ENCODE measurements at regions not wholly inside any gene's neighbourhood (a gene's known extent, or its start where the extent isn't known, plus 50 kb on each side); places are given as distances from the start of the nearest gene placed in this dataset.

- Mint-ChIP-seq H3K27ac (ENCODE audit: unreplicated experiment) (no peak overlapping the region), H3K4me1 (ENCODE audit: low read depth, unreplicated experiment) (no peaks in the 10 kb centered on the region), H3K4me3 (ENCODE audit: unreplicated experiment) (no peak overlapping the region), H3K9me3 (ENCODE audit: unreplicated experiment) (no peaks in the 10 kb centered on the region), H3K36me3 (ENCODE audit: insufficient read depth, unreplicated experiment) (no peaks in the 10 kb centered on the region), H3K27me3 (ENCODE audit: insufficient read depth, unreplicated experiment) (no peaks in the 10 kb centered on the region)
- Histone ChIP-seq H3K9me3 (no peaks in the 10 kb centered on the region), H3K4me3 (ENCODE audit: low read depth, low read length) (no peak overlapping the region), H3K36me3 (ENCODE audit: control insufficient read depth, insufficient read depth, low read length) (no peaks in the 10 kb centered on the region), H3K4me1 (no peaks in the 10 kb centered on the region), H3K27me3 (replicated peaks; ENCODE audit: control insufficient read depth, insufficient read depth, low read length) (no peaks in the 10 kb centered on the region)
- CTCF ChIA-PET: no interaction called here
- BruUV-seq (replicated peaks): no TSS peak
- intact Hi-C loops (cut with micrococcal nuclease; ENCODE audit: unreplicated experiment): no loop called here
- POLR2A ChIA-PET: no interaction called here
- DNase-seq: no peak
- TF ChIP-seq, protein P1, sequence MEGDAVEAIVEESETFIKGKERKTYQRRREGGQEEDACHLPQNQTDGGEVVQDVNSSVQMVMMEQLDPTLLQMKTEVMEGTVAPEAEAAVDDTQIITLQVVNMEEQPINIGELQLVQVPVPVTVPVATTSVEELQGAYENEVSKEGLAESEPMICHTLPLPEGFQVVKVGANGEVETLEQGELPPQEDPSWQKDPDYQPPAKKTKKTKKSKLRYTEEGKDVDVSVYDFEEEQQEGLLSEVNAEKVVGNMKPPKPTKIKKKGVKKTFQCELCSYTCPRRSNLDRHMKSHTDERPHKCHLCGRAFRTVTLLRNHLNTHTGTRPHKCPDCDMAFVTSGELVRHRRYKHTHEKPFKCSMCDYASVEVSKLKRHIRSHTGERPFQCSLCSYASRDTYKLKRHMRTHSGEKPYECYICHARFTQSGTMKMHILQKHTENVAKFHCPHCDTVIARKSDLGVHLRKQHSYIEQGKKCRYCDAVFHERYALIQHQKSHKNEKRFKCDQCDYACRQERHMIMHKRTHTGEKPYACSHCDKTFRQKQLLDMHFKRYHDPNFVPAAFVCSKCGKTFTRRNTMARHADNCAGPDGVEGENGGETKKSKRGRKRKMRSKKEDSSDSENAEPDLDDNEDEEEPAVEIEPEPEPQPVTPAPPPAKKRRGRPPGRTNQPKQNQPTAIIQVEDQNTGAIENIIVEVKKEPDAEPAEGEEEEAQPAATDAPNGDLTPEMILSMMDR (IDR thresholded peaks at IDR 0.05; ENCODE audit: insufficient read depth in 1 of 2, low read depth in 1 of 2, low read length in 1 of 2, severe bottlenecking in 1 of 2, unreplicated experiment in 1 of 2): no peak
Observed at GRCh38 chr9:107847978-107848964, 358.7 kb upstream of the KLF4 start.

GRCh38 chr9:107842530-107842929 is 353.0 kb upstream of the KLF4 start:
- H3K27me3 ChIP-seq (replicated peaks; ENCODE audit: control insufficient read depth, insufficient read depth, low read length): no peaks in the 10 kb centered on the region; the same call in 1 of the 2 replicates
- Mint-ChIP-seq H3K27ac (ENCODE audit: unreplicated experiment) (no peak overlapping the region), H3K9me3 (ENCODE audit: unreplicated experiment) (no peaks in the 10 kb centered on the region), H3K4me3 (ENCODE audit: unreplicated experiment) (no peak overlapping the region), H3K4me1 (ENCODE audit: low read depth, unreplicated experiment) (no peaks in the 10 kb centered on the region), H3K27me3 (ENCODE audit: insufficient read depth, unreplicated experiment) (peaks cover 13% of the 10 kb centered on the region), H3K36me3 (ENCODE audit: insufficient read depth, unreplicated experiment) (no peaks in the 10 kb centered on the region)
- ChIA-PET POLR2A (no interaction called here), CTCF (no interaction called here)
- no peak for DNase-seq
- no peaks in the 10 kb centered on the region for H3K4me1 ChIP-seq
- H3K36me3 ChIP-seq (ENCODE audit: control insufficient read depth, insufficient read depth, low read length): no peaks in the 10 kb centered on the region
- intact Hi-C loops (cut with micrococcal nuclease; ENCODE audit: unreplicated experiment): no loop called here
- TF ChIP-seq, protein P1 (IDR thresholded peaks at IDR 0.05; ENCODE audit: insufficient read depth in 1 of 2, low read depth in 1 of 2, low read length in 1 of 2, severe bottlenecking in 1 of 2, unreplicated experiment in 1 of 2): no peak
- H3K9me3 ChIP-seq: no peaks in the 10 kb centered on the region
- no TSS peak for BruUV-seq (replicated peaks)
- no peak overlapping the region for H3K4me3 ChIP-seq (ENCODE audit: low read depth, low read length)

- Mint-ChIP-seq H3K36me3 (ENCODE audit: insufficient read depth, unreplicated experiment) (no peaks in the 10 kb centered on the region), H3K27ac (ENCODE audit: unreplicated experiment) (no peak overlapping the region), H3K9me3 (ENCODE audit: unreplicated experiment) (no peaks in the 10 kb centered on the region), H3K4me1 (ENCODE audit: low read depth, unreplicated experiment) (no peaks in the 10 kb centered on the region), H3K4me3 (ENCODE audit: unreplicated experiment) (no peak overlapping the region), H3K27me3 (ENCODE audit: insufficient read depth, unreplicated experiment) (peaks cover 16% of the 10 kb centered on the region)
- ChIA-PET CTCF (no interaction called here), POLR2A (no interaction called here)
- Histone ChIP-seq H3K4me3 (ENCODE audit: low read depth, low read length) (no peak overlapping the region), H3K27me3 (replicated peaks; ENCODE audit: control insufficient read depth, insufficient read depth, low read length) (no peaks in the 10 kb centered on the region; the same call in 1 of the 2 replicates), H3K36me3 (ENCODE audit: control insufficient read depth, insufficient read depth, low read length) (no peaks in the 10 kb centered on the region), H3K4me1 (no peaks in the 10 kb centered on the region), H3K9me3 (no peaks in the 10 kb centered on the region)
- TF ChIP-seq, protein P1 (IDR thresholded peaks at IDR 0.05; ENCODE audit: insufficient read depth in 1 of 2, low read depth in 1 of 2, low read length in 1 of 2, severe bottlenecking in 1 of 2, unreplicated experiment in 1 of 2): no peak
- no peak for DNase-seq
- BruUV-seq (replicated peaks): no TSS peak
- intact Hi-C loops (cut with micrococcal nuclease; ENCODE audit: unreplicated experiment): no loop called here
Observed at GRCh38 chr9:107841076-107841475, 351.5 kb upstream of the KLF4 start.

Measured in Caco-2 (cell line).